Ishikawa (cell line): ENCODE measurements at regions not wholly inside any gene's neighbourhood (a gene's known extent, or its start where the extent isn't known, plus 50 kb on each side); places are given as distances from the start of the nearest gene placed in this dataset.

ENCODE experiments used
- CEBPB ChIP-seq: IDR thresholded peaks from 2 replicates; pipeline ENCODE4 v1.6.1; 2012
- CREB1 ChIP-seq: IDR thresholded peaks from 2 replicates; pipeline ENCODE4 v1.6.1; 2012; ENCODE audit warnings: low read depth
- EGR1 ChIP-seq: IDR thresholded peaks from 2 replicates; pipeline ENCODE4 v1.6.1; 2012
- EP300 ChIP-seq: IDR thresholded peaks from 2 replicates; pipeline ENCODE4 v1.6.1; 2012; ENCODE audit warnings: borderline replicate concordance
- FOXM1 ChIP-seq: IDR thresholded peaks from 2 replicates; pipeline ENCODE4 v1.6.1; 2012; ENCODE audit warnings: low read depth, borderline replicate concordance
- MAX ChIP-seq: IDR thresholded peaks from 2 replicates; pipeline ENCODE4 v1.6.1; 2012
- NFIC ChIP-seq: IDR thresholded peaks from 2 replicates; pipeline ENCODE4 v1.6.1; 2012
- RAD21 ChIP-seq: IDR thresholded peaks from 2 replicates; pipeline ENCODE4 v1.6.1; 2012; ENCODE audit warnings: low read depth
- REST ChIP-seq: IDR thresholded peaks from 2 replicates; pipeline ENCODE4 v1.6.1; 2012; ENCODE audit warnings: low read depth, mild to moderate bottlenecking
- TAF1 ChIP-seq: IDR thresholded peaks from 2 replicates; pipeline ENCODE4 v1.6.1; 2012; ENCODE audit warnings: low read depth, mild to moderate bottlenecking
- TCF12 ChIP-seq: IDR thresholded peaks from 2 replicates; pipeline ENCODE4 v1.6.1; 2012; ENCODE audit warnings: low read depth
- TEAD4 ChIP-seq: IDR thresholded peaks from 2 replicates; pipeline ENCODE4 v1.6.1; 2012
- USF1 ChIP-seq: IDR thresholded peaks from 2 replicates; pipeline ENCODE4 v1.6.1; 2012
- YY1 ChIP-seq: IDR thresholded peaks from 2 replicates; pipeline ENCODE4 v1.6.1; 2012; ENCODE audit warnings: low read depth
- ZBTB7A ChIP-seq: IDR thresholded peaks from 2 replicates; pipeline ENCODE4 v1.6.1; 2012; ENCODE audit warnings: low read depth

- TF ChIP-seq YY1 (no peak), CREB1 (no peak), TEAD4 (no peak), TCF12 (no peak), EGR1 (no peak), CEBPB (no peak), TAF1 (no peak), REST (no peak), RAD21 (no peak), ZBTB7A (no peak), MAX (no peak), FOXM1 (no peak), USF1 (no peak), EP300 (no peak), NFIC (no peak)
Measured at GRCh38 chr6:76222189-76222588, 149.7 kb upstream of the IMPG1 start.

- TF ChIP-seq RAD21 (no peak), TAF1 (no peak), ZBTB7A (no peak), CEBPB (no peak), REST (no peak)
Measured at GRCh38 chr6:76221525-76221924, 149.1 kb upstream of the IMPG1 start.

- TF ChIP-seq USF1, result no peak
- no peak for TF ChIP-seq YY1
- TF ChIP-seq TEAD4, result no peak
- no peak for TF ChIP-seq MAX
- TF ChIP-seq TAF1, result no peak
- no peak for TF ChIP-seq TCF12
- TF ChIP-seq RAD21, result no peak
- TF ChIP-seq FOXM1, result no peak
- no peak for TF ChIP-seq ZBTB7A
- TF ChIP-seq REST, result no peak
- no peak for TF ChIP-seq EGR1
- TF ChIP-seq CREB1, result no peak
- TF ChIP-seq CEBPB, result no peak
- no peak for TF ChIP-seq EP300
- no peak for TF ChIP-seq NFIC
Measured at GRCh38 chr6:76220805-76221204, 148.3 kb upstream of the IMPG1 start.

- TF ChIP-seq YY1 (no peak), REST (no peak), CEBPB (no peak), CREB1 (no peak), TAF1 (no peak), ZBTB7A (no peak), RAD21 (no peak), EGR1 (no peak), FOXM1 (no peak), EP300 (no peak), TCF12 (no peak), MAX (no peak), USF1 (no peak), NFIC (no peak)
Measured at GRCh38 chr6:76217606-76218005, 145.1 kb upstream of the IMPG1 start.
